COLO668 (cell line): ENCODE measurements at regions not wholly inside any gene's neighbourhood (a gene's known extent, or its start where the extent isn't known, plus 50 kb on each side); places are given as distances from the start of the nearest gene placed in this dataset.
"Not testable (repeated sequence)": the region's sequence is repeated elsewhere in the genome, so short reads cannot be mapped to it uniquely, and the experiment has no call there.

Source experiments
- DNase-seq: peaks from one replicate; lab custom pipeline; 2025; ENCODE audit not compliant: unreplicated experiment; lab: John Stamatoyannopoulos, UW

DNA sequence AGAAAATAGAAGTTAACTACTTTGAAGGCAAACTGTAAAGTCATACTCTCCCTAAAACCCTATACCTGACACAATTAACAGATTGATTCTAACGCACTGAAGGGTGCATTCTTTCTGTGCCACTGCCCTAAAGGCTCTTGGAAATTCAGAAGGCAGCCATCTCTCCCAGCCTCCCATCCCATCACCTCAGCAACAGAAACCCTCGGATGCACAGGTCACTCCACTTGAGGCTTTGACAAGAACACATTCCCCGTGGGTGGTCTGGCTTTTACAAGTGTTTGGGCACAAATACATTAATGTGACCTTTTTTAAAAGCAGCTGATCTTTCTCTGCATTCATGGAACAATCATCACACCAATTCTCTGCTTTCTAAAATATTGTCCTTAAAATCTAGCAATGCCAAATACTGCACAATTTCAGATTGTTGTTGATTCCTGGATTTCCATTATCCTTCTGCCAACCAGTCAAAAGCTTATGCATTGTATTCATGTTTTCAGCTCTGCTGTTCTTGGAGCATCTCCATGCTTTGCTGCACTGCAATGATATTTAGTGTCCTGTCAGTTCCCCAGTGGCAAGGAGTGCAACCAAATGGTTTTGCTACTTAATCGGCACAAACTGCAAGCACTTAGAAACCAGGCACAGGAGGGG, 175.6 kb downstream of the TMEM161B start:
- DNase-seq = no peak

DNA sequence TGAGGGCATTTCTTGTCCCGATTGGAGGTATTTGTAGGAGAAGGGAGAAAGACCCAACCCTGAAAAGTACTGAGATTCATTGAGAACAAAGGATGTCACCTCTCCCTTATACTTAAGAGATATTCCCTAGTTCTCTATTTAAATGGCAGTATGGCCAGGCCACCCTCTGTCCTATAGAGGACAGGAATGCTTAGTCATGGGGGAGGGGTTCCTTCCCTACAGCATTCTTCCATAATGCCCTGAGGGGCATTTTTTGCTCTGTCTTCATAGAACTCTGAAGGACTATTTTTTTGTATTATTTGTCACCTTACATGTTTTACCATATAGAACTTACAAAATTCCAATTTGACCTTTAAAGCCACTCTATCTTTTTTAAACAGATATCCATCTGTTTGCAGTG, 176.3 kb downstream of the TMEM161B start:
- no peak for DNase-seq

DNA sequence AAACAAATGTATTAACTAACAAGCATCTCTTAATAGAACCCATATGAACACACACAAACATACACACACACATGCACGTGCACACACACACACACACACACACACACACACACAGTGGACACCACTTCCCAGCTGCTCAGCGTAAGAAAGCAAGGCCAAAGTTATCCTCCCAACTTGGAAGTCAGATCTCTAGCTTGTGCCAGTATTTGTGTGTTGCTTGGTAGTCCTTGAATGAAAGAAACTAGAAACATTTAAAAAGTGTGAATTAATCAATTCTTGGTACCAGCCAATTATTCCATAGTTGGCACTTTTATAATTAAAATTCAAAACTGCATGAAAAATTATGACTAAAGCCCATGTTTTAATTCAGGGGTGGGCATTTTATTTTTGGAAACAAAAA, 178.1 kb downstream of the TMEM161B start:
- DNase-seq = no peak

DNA sequence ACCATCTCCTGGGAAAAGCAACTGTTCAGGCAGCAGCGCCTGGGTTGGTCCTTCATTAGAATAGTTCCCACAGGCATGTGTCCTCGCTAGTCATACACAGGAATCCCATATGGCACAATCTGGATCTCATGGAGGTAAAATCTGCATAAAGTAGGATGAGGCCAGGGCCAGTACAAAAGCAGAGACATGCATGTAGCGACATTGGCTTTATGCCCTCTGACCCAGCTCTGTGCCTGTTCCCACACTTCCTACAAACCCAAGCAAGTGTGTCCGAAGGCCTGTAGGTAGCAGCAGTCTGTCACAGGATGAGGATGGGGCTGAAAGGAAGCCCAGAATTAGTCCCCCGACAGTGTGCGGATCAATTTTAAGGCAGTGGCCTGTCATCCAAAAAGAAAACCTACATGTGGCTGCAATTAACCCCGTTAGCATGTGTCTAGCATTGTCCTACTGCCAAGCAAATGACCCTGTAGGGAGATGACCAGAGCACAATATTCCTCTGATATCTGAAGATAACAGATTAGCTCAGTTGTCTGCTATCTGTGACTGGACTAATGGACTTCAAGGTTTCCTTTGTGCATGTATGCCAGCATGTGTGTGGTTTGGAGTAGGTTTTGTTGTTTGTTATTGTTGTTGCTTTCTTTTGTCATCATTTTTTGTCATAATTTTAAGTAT, 178.8 kb downstream of the TMEM161B start:
- no peak for DNase-seq

DNA sequence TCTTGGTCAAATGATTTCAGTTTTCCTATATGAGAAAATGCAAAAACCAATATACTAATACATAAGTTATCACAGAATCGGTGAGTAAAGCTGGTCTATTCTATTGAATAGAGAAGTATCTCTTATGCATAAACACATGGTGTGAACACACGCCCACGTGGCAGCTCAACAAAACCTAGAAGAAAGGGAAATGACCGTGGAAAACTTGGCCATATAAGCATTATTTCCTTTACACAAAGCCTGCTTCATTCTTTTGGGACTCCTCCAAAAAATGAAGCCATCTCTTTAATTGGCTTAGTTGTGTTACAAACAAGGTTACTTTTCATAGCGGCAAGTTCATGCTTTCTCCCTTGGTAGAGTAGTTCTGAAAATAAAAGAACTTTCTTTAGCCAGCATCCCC, 183.2 kb downstream of the TMEM161B start:
- DNase-seq = no peak

DNA sequence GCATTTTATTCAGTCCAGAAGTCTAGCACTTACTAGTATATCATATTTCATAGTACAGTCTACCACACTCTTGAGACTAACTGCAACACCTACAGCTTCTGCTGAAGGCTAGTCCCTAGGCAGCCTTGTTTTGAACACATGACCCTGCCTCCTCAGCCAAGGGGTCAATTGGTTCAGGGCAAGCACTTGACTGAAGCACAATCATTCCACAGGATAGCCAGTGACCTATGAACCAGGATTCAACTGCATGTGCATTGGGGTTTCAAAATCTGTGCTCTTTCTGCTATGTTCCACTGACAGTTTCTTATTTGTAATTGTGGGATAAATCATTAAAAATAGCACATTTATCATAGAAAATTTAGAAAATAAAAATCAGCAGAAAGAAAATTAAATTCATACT, 186.8 kb downstream of the TMEM161B start:
- no peak for DNase-seq

DNA sequence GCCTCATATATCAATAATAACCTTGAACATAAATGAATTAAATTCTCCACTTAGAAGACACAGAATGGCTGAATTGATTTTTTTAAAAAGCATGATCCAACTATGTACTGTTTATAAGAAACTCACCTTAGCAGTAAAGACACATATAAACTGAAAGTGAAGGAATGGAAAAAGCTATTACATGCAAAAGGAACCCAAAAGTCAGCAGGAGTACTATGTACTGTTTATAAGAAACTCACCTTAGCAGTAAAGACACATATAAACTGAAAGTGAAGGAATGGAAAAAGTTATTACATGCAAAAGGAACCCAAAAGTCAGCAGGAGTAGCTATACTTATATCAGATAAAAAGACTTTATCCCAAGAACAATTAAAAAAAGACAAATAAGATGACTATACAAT, 204.8 kb downstream of the TMEM161B start:
- no peak for DNase-seq

DNA sequence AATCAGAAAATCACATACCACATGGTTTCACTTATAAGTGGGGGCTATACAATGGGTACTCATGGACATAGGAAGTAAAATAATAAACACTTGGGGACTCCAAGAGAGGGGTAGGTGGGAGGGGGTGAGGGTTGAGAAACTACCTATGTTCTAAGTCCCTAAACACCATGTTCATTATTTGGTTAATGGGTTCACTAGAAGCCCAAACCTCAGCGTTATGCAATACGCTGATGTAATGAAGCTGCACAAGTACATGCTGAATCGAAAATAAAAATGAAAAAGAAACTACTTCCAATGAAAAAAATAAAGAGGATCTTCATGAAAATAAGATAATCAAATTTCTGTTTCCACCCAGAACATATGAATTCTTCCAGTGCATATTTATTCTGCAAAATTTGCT, 208.5 kb downstream of the TMEM161B start:
- no peak for DNase-seq

DNA sequence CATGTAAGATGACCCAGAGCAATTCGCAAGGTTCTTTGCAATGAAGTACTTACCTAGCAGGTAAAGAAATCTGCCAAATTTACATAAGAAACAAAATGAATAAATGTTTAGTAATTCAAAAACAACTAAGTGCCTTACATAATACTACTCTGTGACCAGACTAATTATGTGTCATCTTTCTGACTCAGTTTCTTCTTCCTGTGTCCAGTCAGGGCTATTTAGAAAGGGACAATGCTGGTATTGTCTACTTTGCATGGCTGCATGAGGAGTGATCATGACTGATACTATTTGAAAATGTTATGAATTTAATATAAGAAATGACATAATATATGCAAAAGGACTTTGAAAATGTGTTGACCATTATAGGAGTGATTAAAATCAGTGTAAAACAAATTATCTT, 210.0 kb downstream of the TMEM161B start:
- no peak for DNase-seq

DNA sequence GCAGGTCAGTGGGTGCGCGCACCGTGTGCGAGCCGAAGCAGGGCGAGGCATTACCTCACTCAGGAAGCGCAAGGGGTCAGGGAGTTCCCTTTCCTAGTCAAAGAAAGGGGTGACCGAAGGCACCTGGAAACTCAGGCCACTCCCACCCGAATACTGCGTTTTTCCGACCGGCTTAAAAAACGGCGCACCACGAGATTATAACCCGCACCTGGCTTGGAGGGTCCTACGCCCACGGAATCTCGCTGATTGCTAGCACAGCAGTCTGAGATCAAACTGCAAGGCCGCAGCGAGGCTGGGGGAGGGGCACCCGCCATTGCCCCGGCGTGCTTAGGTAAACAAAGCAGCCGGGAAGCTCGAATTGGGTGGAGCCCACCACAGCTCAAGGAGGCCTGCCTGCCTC, 216.2 kb downstream of the TMEM161B start:
- not testable (repeated sequence) for DNase-seq

DNA sequence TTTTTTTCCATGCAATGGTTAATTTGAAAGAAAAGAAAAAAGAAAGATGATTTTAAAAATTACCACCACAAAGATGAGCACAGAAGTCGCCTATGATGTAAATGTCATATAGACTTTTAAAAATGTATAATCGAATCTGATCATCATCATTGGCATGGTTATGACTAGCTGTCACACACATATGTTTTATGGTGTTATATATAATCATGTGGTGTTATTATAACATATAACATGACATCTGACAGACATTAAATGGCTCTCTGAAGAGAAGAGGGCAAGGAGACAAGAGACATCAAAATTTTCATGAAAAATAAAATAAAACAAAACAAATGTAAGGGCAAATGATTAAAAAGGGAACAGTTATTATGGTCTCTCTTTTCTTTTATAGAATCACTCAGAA, 217.5 kb downstream of the TMEM161B start:
- DNase-seq = no peak

DNA sequence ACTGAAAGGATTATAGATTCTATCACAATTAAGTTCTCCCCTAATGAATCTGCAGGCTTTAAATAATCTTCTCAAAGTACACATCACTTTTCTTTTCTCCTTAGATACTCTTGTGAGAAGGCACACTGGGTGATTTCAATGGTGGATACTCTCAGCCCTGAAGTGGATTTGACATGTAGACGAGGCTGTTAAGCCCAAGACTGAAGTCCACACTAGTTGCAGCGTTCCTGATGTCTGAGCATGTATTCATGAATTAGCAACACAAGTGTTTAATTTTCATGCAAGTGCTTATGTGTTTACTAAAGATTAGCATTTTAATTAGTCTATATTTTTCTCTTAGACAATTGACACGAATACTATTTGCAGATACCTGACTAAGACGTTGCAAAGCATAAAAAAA, 218.9 kb downstream of the TMEM161B start:
- no peak for DNase-seq

DNA sequence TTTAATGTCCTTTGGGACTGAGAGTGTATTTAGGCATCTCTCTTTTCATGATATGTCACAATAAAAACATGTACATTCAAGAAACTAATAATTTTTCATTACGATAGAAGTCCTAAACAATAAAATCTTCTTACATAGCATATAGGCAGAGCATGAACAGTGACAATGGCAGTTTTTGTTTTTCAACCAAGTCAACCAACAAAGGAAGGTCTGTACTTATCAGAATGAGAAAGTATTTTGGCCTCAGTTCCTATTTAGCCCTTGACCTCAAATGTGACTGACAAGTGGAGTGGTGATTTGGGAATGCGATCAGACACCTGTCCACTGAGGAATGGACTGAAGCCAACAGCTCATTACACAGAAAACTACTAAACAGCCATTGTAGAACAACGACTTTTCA, 219.5 kb downstream of the TMEM161B start:
- DNase-seq = no peak

DNA sequence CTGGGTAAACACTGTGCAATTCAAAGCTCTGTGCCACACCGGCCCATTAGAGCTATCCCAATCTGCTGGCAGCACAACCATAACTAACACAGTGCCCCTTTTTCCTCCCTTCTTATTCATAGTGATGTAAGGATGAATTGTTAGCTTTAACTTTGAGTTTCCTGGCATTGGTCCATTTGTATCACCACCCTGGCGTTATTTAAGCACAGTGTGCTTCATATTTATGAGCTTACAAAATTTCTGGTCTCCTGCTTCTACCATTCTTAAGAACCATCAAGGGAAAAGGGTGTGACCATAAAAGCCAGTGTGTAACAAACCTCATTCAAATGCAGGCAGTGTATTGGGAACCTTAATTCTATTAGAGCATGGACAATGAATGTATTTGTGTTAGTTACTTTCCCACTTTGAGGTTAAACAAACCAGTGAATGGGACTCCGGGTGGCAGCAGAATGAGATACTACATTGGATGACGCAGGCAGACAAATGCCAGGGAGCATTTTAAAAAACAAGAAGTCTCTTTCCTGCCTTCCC, 222.6 kb downstream of the TMEM161B start:
- DNase-seq = no peak

DNA sequence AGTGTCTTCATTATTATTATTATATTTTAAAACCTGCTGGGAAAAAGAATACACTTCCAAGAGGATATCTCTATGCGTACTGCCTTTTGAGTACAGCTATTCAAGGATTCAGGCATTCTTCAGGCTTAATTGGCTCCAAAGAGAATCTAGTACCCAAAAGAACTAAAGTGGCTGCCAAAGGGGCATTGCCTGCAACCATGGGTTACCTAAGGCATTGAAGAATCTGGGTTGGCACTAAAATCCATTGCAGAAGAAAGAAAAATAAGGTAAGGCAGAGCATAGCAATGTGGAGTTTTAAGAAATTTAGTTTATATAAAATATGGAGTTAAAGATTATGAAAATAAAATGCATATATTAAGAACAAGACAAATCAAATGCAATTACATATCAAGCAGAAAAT, 223.5 kb downstream of the TMEM161B start:
- DNase-seq = no peak

DNA sequence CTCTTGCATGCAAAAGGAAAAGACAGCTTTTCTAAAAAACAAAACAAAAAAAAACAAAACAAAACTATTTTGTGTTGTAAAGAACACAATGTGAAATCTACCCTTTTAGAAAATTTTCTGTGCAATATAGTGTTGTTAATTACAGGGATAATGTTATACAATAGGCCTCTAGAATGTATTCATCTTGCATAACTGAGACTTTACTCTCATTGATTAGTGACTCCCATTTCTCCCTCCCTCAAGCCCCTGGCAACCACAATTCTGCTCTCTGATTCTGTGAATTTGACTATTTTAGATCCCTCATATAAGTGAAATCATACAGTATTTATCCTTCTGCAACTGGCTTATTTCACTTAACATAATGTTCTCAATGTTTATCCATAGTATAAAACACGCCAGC, 234.1 kb downstream of the TMEM161B start:
- DNase-seq = no peak

DNA sequence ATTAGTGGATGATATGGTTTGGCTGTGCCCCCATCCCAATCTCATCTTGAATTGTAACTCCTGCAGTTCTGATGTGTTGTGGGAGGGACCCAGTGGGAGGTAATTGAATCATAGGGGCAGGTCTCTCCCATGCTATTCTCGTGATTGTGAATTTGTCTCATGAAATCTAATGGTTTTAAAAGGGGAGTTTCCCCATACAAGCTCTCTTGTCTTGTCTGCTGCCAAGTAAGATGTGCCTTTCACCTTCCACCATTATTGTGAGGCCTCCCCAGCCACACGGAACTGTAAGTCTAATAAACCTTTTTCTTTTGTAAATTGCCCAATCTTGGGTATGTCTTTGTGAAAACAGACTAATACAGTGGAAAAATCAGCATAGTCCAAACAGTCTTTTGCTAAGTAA, 235.5 kb downstream of the TMEM161B start:
- no peak for DNase-seq

DNA sequence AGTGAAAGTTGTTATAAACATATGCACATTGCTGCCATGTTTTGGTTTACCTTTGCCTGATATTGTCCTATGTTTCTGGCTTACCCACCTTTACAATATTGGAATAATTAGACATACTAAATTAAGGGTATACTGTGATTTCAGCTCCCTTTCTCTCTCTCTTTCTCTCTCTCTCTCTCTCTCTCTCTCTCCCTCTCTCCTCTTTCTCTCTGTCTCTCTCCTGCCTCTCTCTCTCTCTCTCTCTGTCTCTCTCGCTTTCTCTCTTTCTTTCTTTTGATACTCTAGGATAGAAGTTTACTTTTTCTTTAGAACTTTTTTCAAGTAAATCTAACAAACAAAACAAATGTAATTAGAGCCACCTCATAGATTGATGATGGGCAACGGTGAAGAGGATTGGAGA, 239.6 kb downstream of the TMEM161B start:
- no peak for DNase-seq

DNA sequence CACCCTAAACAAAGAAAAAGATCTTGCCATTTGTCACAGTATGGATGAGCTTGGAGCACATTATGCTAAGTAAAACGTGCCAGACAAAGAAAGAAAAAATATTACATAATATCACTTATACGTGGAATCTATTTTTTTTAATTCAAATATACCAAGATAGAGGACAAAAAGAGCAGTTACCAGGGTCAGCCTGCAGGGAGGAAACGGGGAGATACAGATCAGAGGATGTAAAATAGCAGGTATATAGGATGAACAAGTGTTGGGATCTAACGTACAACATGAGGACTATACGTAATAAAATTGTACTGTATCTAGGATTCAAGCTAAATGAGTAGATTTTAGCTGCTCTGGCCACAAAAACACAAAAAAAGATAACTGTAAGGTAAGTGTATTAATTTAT, 247.5 kb downstream of the TMEM161B start:
- DNase-seq = no peak

DNA sequence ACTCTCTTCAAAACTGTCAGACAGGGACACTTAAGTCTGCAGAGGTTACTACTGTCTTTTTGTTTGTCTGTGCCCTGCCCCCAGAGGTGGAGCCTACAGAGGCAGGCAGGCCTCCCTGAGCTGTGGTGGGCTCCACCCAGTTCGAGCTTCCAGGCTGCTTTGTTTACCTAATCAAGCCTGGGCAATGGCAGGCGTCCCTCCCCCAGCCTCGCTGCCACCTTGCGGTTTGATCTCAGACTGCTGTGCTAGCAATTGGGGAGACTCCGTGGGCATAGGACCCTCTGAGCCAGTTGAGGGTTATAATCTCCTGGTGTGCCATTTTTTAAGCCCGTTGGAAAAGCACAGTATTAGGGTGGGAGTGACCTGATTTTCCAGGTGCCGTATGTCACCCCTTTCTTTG, 253.7 kb downstream of the TMEM161B start:
- DNase-seq = not testable (repeated sequence)

DNA sequence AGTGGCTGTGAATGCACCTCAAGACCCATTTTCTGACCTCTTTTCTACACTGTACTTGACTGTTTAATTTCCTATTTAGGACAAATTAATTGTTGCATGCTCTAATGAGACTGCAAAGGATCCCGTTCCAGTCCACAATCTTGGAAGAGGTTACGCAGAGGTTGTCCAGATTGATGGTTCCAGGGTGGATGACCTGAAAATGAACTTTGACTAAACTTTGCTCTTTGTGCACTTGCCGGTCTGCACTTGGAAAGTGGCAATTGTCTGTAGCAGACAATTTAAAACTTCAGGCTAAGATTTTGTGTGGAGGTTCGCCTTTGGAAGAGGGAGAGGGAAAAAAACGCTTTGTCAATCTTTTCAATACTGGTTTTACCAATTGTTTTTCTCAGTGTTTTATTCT, 267.8 kb downstream of the TMEM161B start:
- no peak for DNase-seq

DNA sequence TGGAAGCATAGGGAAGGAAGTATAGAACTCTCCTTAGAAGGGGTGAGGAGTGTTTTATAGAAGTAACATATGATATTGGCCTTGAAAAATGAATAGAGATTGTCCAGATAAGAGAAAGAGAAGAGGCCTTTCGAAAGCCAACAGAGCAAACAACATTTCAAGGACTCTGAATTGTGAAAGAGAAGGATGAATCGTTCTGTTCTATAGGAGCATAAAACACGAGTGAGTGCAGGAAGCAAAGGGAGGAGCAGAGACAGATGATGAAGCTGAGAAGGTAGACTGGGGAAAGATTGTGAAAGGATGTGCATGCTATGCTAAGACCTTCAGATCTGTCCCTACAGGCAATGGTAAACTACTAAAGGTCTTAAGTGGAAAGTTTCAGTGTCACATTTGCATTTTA, 271.0 kb downstream of the TMEM161B start:
- no peak for DNase-seq

DNA sequence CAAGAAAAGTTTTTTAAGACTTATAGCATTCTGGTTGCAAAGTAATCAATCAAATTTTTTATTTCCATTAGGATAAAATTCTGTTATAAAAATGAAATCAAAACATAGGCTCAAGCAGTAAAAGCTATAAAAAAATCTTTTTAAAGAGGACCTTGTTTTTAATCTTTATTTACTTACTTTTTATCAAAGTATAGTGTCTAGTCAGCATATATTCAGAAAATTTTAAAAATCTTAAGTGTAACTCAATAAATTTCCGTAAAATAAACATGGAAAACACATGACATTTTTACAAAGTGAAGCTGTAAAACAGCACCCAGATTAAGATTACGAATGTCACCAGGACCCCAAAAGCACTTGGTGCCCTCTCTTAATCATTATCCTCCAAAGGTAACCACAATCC, 302.4 kb downstream of the TMEM161B start:
- no peak for DNase-seq
